ENCODE measurements at regions not wholly inside any gene's neighbourhood (a gene's known extent, or its start where the extent isn't known, plus 50 kb on each side); places are given as distances from the start of the nearest gene placed in this dataset.

GRCh38 chr11:28860893-28861292 is 752.7 kb downstream of the METTL15 start:
- DNase-seq: no peak

GRCh38 chr11:28858076-28858475 is 749.9 kb downstream of the METTL15 start:
- no peak for DNase-seq

- DNase-seq: no peak
Measured at GRCh38 chr11:28849053-28849452, 740.9 kb downstream of the METTL15 start.

GRCh38 chr11:28842716-28843115 is 734.5 kb downstream of the METTL15 start:
- no peak for DNase-seq

- DNase-seq: no peak
Measured at GRCh38 chr11:28838741-28839140, 730.6 kb downstream of the METTL15 start.

- no peak for DNase-seq
Measured at GRCh38 chr11:28837599-28837998, 729.4 kb downstream of the METTL15 start.

- DNase-seq: peak; percentile 28
Measured at GRCh38 chr11:28836285-28837081, 728.3 kb downstream of the METTL15 start.

GRCh38 chr11:28835790-28836189 is 727.6 kb downstream of the METTL15 start:
- no peak for DNase-seq

- DNase-seq: no peak
Measured at GRCh38 chr11:28835317-28835716, 727.1 kb downstream of the METTL15 start.

GRCh38 chr11:28834877-28835276 is 726.7 kb downstream of the METTL15 start:
- DNase-seq: no peak

GRCh38 chr11:28833670-28834069 is 725.5 kb downstream of the METTL15 start:
- DNase-seq: peak; percentile 5

GRCh38 chr11:28833169-28833568 is 725.0 kb downstream of the METTL15 start:
- no peak for DNase-seq

- DNase-seq: no peak
Measured at GRCh38 chr11:28826807-28827206, 718.6 kb downstream of the METTL15 start.

- no peak for DNase-seq
Measured at GRCh38 chr11:28822576-28822975, 714.4 kb downstream of the METTL15 start.

- no peak for DNase-seq
Measured at GRCh38 chr11:28820296-28820989, 712.3 kb downstream of the METTL15 start.

GRCh38 chr11:28819741-28820140 is 711.6 kb downstream of the METTL15 start:
- DNase-seq: no peak

- DNase-seq: no peak
Measured at GRCh38 chr11:28815110-28815509, 706.9 kb downstream of the METTL15 start.

GRCh38 chr11:28808771-28809170 is 700.6 kb downstream of the METTL15 start:
- DNase-seq: no peak

GRCh38 chr11:28799316-28799715 is 691.1 kb downstream of the METTL15 start:
- no peak for DNase-seq

- no peak for DNase-seq
Measured at GRCh38 chr11:28798286-28798685, 690.1 kb downstream of the METTL15 start.

GRCh38 chr11:28797536-28797935 is 689.3 kb downstream of the METTL15 start:
- no peak for DNase-seq

- no peak for DNase-seq
Measured at GRCh38 chr11:28794405-28794804, 686.2 kb downstream of the METTL15 start.

- DNase-seq: no peak
Measured at GRCh38 chr11:28793282-28793738, 685.1 kb downstream of the METTL15 start.

- DNase-seq: no peak
Measured at GRCh38 chr11:28792856-28793255, 684.7 kb downstream of the METTL15 start.

All from T1000 (cell line).